ENCODE measurements at regions not wholly inside any gene's neighbourhood (a gene's known extent, or its start where the extent isn't known, plus 50 kb on each side); places are given as distances from the start of the nearest gene placed in this dataset.
A peak's percentile ranks its signal among the peaks of the same experiment; 100 is the strongest.

DNA sequence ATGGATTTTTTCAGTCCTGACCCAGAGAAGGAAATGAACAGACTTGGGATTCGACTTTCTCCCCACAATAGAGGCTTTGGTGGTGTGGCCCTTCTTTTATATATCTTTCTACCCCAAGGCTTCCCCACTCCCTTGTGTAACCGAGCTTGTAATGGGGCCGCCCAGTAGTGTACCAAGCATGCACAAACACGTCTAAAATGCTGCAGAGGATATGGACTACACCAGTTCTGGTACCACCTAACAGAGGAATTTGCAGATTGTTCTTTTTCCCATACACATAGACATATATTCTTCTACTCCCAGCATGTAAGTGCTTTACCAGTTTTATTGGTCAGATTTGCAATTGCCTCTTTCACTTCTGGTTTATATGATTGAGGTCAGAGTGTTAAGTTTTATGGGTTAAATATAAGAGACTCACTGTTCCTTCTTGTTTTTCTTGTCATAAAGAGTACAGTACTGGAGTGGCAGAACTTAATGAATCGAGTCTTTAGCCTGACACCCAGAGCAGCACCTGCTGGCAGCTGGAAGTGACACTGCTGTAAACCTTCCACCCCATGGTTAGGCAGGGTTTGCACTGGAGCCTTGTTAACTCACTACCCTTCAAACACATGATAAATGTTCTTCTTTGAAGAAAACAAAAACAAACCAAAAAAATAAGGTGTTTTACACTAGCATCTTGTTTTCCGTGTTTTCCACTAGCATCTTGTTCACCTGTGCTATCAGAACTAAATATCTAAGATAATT is 198.6 kb downstream of the PTPRC start (continued):
- TF ChIP-seq ZNF776 (tag by site-specific recombination; IDR thresholded peaks at IDR 0.05; ENCODE audit: borderline replicate concordance) (no peak), ZNF610 (tag by site-specific recombination; IDR thresholded peaks at IDR 0.05; ENCODE audit: borderline replicate concordance) (peak; percentile 91), ZNF747 (tag by site-specific recombination; IDR thresholded peaks at IDR 0.05) (no peak), ZNF544 (tag by site-specific recombination; IDR thresholded peaks at IDR 0.05) (no peak), ZNF626 (tag by site-specific recombination; IDR thresholded peaks at IDR 0.05) (peak; percentile 84), ZNF274 (IDR thresholded peaks at IDR 0.05; ENCODE audit: low read length) (no peak), ZNF274 (tag by site-specific recombination; IDR thresholded peaks at IDR 0.05; ENCODE audit: borderline replicate concordance) (no peak), ZNF48 (tag by site-specific recombination; IDR thresholded peaks at IDR 0.05) (no peak), ZNF514 (tag by site-specific recombination; IDR thresholded peaks at IDR 0.05) (no peak), YY1 (tag by site-specific recombination; IDR thresholded peaks at IDR 0.05) (peak; percentile 72), ZBTB8A (tag by site-specific recombination; IDR thresholded peaks at IDR 0.05) (peak; percentile 70), ZIC2 (tag by site-specific recombination; IDR thresholded peaks at IDR 0.05) (peak; percentile 95), ZNF701 (tag by site-specific recombination; IDR thresholded peaks at IDR 0.05) (no peak)
- TF ChIP-seq, protein P1, sequence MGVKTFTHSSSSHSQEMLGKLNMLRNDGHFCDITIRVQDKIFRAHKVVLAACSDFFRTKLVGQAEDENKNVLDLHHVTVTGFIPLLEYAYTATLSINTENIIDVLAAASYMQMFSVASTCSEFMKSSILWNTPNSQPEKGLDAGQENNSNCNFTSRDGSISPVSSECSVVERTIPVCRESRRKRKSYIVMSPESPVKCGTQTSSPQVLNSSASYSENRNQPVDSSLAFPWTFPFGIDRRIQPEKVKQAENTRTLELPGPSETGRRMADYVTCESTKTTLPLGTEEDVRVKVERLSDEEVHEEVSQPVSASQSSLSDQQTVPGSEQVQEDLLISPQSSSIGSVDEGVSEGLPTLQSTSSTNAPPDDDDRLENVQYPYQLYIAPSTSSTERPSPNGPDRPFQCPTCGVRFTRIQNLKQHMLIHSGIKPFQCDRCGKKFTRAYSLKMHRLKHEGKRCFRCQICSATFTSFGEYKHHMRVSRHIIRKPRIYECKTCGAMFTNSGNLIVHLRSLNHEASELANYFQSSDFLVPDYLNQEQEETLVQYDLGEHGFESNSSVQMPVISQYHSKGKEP (tag by site-specific recombination; IDR thresholded peaks at IDR 0.05), result peak; percentile 88
- TF ChIP-seq, protein P2, sequence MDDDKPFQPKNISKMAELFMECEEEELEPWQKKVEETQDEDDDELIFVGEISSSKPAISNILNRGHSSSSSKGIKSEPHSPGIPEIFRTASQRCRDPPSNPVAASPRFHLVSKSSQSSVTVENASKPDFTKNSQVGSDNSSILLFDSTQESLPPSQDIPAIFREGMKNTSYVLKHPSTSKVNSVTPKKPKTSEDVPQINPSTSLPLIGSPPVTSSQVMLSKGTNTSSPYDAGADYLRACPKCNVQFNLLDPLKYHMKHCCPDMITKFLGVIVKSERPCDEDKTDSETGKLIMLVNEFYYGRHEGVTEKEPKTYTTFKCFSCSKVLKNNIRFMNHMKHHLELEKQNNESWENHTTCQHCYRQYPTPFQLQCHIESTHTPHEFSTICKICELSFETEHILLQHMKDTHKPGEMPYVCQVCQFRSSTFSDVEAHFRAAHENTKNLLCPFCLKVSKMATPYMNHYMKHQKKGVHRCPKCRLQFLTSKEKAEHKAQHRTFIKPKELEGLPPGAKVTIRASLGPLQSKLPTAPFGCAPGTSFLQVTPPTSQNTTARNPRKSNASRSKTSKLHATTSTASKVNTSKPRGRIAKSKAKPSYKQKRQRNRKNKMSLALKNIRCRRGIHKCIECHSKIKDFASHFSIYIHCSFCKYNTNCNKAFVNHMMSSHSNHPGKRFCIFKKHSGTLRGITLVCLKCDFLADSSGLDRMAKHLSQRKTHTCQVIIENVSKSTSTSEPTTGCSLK (tag by site-specific recombination; IDR thresholded peaks at IDR 0.05), result no peak
- TF ChIP-seq, protein P3, sequence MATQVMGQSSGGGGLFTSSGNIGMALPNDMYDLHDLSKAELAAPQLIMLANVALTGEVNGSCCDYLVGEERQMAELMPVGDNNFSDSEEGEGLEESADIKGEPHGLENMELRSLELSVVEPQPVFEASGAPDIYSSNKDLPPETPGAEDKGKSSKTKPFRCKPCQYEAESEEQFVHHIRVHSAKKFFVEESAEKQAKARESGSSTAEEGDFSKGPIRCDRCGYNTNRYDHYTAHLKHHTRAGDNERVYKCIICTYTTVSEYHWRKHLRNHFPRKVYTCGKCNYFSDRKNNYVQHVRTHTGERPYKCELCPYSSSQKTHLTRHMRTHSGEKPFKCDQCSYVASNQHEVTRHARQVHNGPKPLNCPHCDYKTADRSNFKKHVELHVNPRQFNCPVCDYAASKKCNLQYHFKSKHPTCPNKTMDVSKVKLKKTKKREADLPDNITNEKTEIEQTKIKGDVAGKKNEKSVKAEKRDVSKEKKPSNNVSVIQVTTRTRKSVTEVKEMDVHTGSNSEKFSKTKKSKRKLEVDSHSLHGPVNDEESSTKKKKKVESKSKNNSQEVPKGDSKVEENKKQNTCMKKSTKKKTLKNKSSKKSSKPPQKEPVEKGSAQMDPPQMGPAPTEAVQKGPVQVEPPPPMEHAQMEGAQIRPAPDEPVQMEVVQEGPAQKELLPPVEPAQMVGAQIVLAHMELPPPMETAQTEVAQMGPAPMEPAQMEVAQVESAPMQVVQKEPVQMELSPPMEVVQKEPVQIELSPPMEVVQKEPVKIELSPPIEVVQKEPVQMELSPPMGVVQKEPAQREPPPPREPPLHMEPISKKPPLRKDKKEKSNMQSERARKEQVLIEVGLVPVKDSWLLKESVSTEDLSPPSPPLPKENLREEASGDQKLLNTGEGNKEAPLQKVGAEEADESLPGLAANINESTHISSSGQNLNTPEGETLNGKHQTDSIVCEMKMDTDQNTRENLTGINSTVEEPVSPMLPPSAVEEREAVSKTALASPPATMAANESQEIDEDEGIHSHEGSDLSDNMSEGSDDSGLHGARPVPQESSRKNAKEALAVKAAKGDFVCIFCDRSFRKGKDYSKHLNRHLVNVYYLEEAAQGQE (tag by site-specific recombination; IDR thresholded peaks at IDR 0.05), result no peak
- TF ChIP-seq, protein P4, sequence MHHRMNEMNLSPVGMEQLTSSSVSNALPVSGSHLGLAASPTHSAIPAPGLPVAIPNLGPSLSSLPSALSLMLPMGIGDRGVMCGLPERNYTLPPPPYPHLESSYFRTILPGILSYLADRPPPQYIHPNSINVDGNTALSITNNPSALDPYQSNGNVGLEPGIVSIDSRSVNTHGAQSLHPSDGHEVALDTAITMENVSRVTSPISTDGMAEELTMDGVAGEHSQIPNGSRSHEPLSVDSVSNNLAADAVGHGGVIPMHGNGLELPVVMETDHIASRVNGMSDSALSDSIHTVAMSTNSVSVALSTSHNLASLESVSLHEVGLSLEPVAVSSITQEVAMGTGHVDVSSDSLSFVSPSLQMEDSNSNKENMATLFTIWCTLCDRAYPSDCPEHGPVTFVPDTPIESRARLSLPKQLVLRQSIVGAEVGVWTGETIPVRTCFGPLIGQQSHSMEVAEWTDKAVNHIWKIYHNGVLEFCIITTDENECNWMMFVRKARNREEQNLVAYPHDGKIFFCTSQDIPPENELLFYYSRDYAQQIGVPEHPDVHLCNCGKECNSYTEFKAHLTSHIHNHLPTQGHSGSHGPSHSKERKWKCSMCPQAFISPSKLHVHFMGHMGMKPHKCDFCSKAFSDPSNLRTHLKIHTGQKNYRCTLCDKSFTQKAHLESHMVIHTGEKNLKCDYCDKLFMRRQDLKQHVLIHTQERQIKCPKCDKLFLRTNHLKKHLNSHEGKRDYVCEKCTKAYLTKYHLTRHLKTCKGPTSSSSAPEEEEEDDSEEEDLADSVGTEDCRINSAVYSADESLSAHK (tag by site-specific recombination; IDR thresholded peaks at IDR 0.05), result peak; percentile 90
- TF ChIP-seq, protein P5, sequence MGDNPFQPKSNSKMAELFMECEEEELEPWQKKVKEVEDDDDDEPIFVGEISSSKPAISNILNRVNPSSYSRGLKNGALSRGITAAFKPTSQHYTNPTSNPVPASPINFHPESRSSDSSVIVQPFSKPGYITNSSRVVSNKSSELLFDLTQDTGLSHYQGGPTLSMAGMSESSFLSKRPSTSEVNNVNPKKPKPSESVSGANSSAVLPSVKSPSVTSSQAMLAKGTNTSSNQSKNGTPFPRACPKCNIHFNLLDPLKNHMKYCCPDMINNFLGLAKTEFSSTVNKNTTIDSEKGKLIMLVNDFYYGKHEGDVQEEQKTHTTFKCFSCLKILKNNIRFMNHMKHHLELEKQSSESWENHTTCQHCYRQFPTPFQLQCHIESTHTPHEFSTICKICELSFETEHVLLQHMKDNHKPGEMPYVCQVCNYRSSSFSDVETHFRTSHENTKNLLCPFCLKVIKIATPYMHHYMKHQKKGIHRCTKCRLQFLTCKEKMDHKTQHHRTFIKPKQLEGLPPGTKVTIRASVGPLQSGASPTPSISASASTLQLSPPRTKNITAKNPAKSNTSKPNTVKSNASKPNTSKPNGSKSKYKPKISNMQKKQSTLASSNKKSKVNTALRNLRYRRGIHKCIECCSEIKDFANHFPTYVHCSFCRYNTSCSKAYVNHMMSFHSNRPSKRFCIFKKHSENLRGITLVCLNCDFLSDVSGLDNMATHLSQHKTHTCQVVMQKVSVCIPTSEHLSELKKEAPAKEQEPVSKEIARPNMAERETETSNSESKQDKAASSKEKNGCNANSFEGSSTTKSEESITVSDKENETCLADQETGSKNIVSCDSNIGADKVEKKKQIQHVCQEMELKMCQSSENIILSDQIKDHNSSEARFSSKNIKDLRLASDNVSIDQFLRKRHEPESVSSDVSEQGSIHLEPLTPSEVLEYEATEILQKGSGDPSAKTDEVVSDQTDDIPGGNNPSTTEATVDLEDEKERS (tag by site-specific recombination; IDR thresholded peaks at IDR 0.05), result no peak
- TF ChIP-seq, protein P6, sequence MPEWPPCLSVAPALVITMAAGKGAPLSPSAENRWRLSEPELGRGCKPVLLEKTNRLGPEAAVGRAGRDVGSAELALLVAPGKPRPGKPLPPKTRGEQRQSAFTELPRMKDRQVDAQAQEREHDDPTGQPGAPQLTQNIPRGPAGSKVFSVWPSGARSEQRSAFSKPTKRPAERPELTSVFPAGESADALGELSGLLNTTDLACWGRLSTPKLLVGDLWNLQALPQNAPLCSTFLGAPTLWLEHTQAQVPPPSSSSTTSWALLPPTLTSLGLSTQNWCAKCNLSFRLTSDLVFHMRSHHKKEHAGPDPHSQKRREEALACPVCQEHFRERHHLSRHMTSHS (tag by site-specific recombination; IDR thresholded peaks at IDR 0.05), result peak; percentile 85
- TF ChIP-seq, protein P7, sequence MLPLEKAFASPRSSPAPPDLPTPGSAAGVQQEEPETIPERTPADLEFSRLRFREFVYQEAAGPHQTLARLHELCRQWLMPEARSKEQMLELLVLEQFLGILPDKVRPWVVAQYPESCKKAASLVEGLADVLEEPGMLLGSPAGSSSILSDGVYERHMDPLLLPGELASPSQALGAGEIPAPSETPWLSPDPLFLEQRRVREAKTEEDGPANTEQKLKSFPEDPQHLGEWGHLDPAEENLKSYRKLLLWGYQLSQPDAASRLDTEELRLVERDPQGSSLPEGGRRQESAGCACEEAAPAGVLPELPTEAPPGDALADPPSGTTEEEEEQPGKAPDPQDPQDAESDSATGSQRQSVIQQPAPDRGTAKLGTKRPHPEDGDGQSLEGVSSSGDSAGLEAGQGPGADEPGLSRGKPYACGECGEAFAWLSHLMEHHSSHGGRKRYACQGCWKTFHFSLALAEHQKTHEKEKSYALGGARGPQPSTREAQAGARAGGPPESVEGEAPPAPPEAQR (tag by site-specific recombination; IDR thresholded peaks at IDR 0.05), result no peak
- TF ChIP-seq, protein P8, sequence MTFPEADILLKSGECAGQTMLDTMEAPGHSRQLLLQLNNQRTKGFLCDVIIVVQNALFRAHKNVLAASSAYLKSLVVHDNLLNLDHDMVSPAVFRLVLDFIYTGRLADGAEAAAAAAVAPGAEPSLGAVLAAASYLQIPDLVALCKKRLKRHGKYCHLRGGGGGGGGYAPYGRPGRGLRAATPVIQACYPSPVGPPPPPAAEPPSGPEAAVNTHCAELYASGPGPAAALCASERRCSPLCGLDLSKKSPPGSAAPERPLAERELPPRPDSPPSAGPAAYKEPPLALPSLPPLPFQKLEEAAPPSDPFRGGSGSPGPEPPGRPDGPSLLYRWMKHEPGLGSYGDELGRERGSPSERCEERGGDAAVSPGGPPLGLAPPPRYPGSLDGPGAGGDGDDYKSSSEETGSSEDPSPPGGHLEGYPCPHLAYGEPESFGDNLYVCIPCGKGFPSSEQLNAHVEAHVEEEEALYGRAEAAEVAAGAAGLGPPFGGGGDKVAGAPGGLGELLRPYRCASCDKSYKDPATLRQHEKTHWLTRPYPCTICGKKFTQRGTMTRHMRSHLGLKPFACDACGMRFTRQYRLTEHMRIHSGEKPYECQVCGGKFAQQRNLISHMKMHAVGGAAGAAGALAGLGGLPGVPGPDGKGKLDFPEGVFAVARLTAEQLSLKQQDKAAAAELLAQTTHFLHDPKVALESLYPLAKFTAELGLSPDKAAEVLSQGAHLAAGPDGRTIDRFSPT (tag by site-specific recombination; IDR thresholded peaks at IDR 0.05), result no peak

Measured in HEK293 (cell line).